B cell (primary cell): ENCODE measurements at regions not wholly inside any gene's neighbourhood (a gene's known extent, or its start where the extent isn't known, plus 50 kb on each side); places are given as distances from the start of the nearest gene placed in this dataset.

Experiments
- ATAC-seq: fragments of 200-7000 bp; cut with Tn5 transposase; one replicate; pipeline ENCODE4 v1.10.0; 2021; ENCODE audit warnings: low read depth, mild to moderate bottlenecking, moderate number of reproducible peaks, moderate library complexity
- CTCF ChIA-PET: fragments of 350-600 bp; sonication (Branson Sonifier 250); formaldehyde crosslinking; loops from one replicate; lab custom pipeline; 2021; ENCODE audit warnings: antibody characterized with exemption, inconsistent platforms; lab: Charles Lee
- POLR2A ChIA-PET: fragments of 350-600 bp; sonication (Branson Sonifier 250); formaldehyde crosslinking; loops from one replicate; lab custom pipeline; 2021; ENCODE audit warnings: antibody characterized with exemption; lab: Charles Lee
- DNase-seq: peaks from one replicate; pipeline ENCODE4 v3.0.0; 2013
- H2AFZ ChIP-seq: 2 replicates; pipeline ENCODE4 v1.6.1; 2012; ENCODE audit warnings: mild to moderate bottlenecking, low read depth, low read length; ENCODE audit not compliant: insufficient read depth, poor library complexity, severe bottlenecking
- H3K27ac ChIP-seq, 2 donors: 1 replicate in 1 of 2; 2 replicates in 1 of 2; pipeline ENCODE4 v1.5.1; 2012 to 2013; ENCODE audit warnings: low read length in 2 of 2, mild to moderate bottlenecking in 2 of 2, moderate library complexity in 1 of 2
- H3K27me3 ChIP-seq, 4 experiments: fragments of 200-600 bp in 1 of 4; sonication (generic) in 1 of 4; replicated peaks in 1 of 4; 1 replicate in 2 of 4; 2 replicates in 2 of 4; pipeline versions ENCODE4 v1.6.1 to v1.7.0; 2013 to 2016; ENCODE audit warnings: low read length in 3 of 4, mild to moderate bottlenecking in 2 of 4, mixed read lengths in 1 of 4, moderate library complexity in 1 of 4; ENCODE audit not compliant: insufficient read depth in 4 of 4, control insufficient read depth in 3 of 4; ENCODE audit errors: control extremely low read depth in 1 of 4
- H3K36me3 ChIP-seq, 2 experiments: replicated peaks in 1 of 2; 1 replicate in 1 of 2; 2 replicates in 1 of 2; pipeline versions ENCODE4 v1.6.1 to v1.7.1; 2013; ENCODE audit warnings: low read length in 1 of 2; ENCODE audit not compliant: insufficient read depth in 2 of 2, control insufficient read depth in 1 of 2; ENCODE audit errors: control extremely low read depth in 1 of 2, extremely low read depth in 1 of 2
- H3K4me1 ChIP-seq, 2 donors: fragments of 200-600 bp in 1 of 2; sonication (generic) in 1 of 2; 1 replicate in 1 of 2; 2 replicates in 1 of 2; pipeline versions ENCODE4 v1.5.1 to v1.6.1; 2013 to 2017; ENCODE audit warnings: low read length in 2 of 2; ENCODE audit not compliant: control insufficient read depth in 2 of 2, insufficient read depth in 2 of 2
- H3K4me2 ChIP-seq: replicated peaks from 2 replicates; pipeline ENCODE3; 2012; ENCODE audit warnings: mild to moderate bottlenecking, low read depth, low read length; ENCODE audit not compliant: poor library complexity, severe bottlenecking
- H3K4me3 ChIP-seq, 5 experiments: fragments of 200-600 bp in 1 of 5; sonication (generic) in 1 of 5; 1 replicate in 3 of 5; 2 replicates in 2 of 5; pipeline versions ENCODE4 v1.5.1 to v1.7.0; 2011 to 2016; ENCODE audit warnings: low read length in 4 of 5, mild to moderate bottlenecking in 4 of 5, low read depth in 2 of 5, control low read depth in 1 of 5, moderate library complexity in 1 of 5; ENCODE audit not compliant: insufficient read depth in 1 of 5; ENCODE audit errors: control extremely low read depth in 1 of 5, extremely low read depth in 1 of 5
- H3K79me2 ChIP-seq: fragments of 200-600 bp; sonication (generic); one replicate; pipeline ENCODE4 v1.6.0; 2016; ENCODE audit warnings: low read length; ENCODE audit not compliant: control insufficient read depth, insufficient read depth
- H3K9ac ChIP-seq: fragments of 200-600 bp; sonication (generic); 2 replicates; pipeline ENCODE4 v1.6.1; 2017; ENCODE audit warnings: mild to moderate bottlenecking, low read length, moderate library complexity
- H3K9me3 ChIP-seq, 3 donors: one replicate each; pipeline versions ENCODE4 v1.6.1 to v1.7.1; 2013; ENCODE audit warnings: low read length in 2 of 3; ENCODE audit not compliant: control insufficient read depth in 2 of 3, insufficient read depth in 1 of 3; ENCODE audit errors: control extremely low read depth in 1 of 3
- H4K20me1 ChIP-seq: 2 replicates; pipeline ENCODE4 v1.6.0; 2012; ENCODE audit warnings: mild to moderate bottlenecking, low read length; ENCODE audit not compliant: insufficient read depth, control insufficient read depth, poor library complexity, severe bottlenecking
- H3K27ac Mint-ChIP-seq: one replicate; pipeline ENCODE4 v1.8.0; 2021; ENCODE audit warnings: mixed read lengths
- H3K27me3 Mint-ChIP-seq: one replicate; pipeline ENCODE4 v1.8.0; 2021; ENCODE audit warnings: mixed read lengths
- H3K4me1 Mint-ChIP-seq: one replicate; pipeline ENCODE4 v1.8.0; 2021; ENCODE audit warnings: mixed read lengths
- H3K4me3 Mint-ChIP-seq: one replicate; pipeline ENCODE4 v1.8.0; 2021; ENCODE audit warnings: mixed read lengths
- H3K9me3 Mint-ChIP-seq: one replicate; pipeline ENCODE4 v1.8.0; 2022; ENCODE audit warnings: mixed read lengths; ENCODE audit not compliant: insufficient read depth
- CTCF ChIP-seq: fragments of 200-600 bp; IDR thresholded peaks from one replicate; pipeline ENCODE4 v1.8.0; 2022; ENCODE audit warnings: antibody characterized with exemption, mild to moderate bottlenecking
- EZH2 ChIP-seq: IDR thresholded peaks from 2 replicates; pipeline ENCODE4 v1.6.1; 2012; ENCODE audit warnings: borderline replicate concordance, low read depth, mild to moderate bottlenecking, moderate library complexity, low read length; ENCODE audit not compliant: insufficient read depth, poor library complexity, severe bottlenecking
- WGBS: methylation state at CpG from one replicate; pipeline ENCODE4 v1.1.5; 2013; ENCODE audit warnings: missing lambda C conversion rate; ENCODE audit not compliant: insufficient coverage; 5-methylcytosine and 5-hydroxymethylcytosine counted together
- intact Hi-C: fragments of 100-400 bp; cut with micrococcal nuclease; formaldehyde crosslinking; loops from one replicate; pipeline ENCODE4 v1.10.0; 2022

- Mint-ChIP-seq H3K9me3 (peaks cover 3% of the 10 kb centered on the region), H3K27ac (no peak overlapping the region), H3K4me3 (no peak overlapping the region), H3K4me1 (no peaks in the 10 kb centered on the region), H3K27me3 (no peaks in the 10 kb centered on the region)
- ATAC-seq, result no peak
- POLR2A ChIA-PET, result no interaction called here
- Histone ChIP-seq H3K27ac (no peak overlapping the region), H3K9ac (no peak overlapping the region), H4K20me1 (no peaks in the 10 kb centered on the region), H3K27me3 (no peaks in the 10 kb centered on the region), H2AFZ (no peak overlapping the region), H3K9me3 (no peaks in the 10 kb centered on the region), H3K4me1 (no peaks in the 10 kb centered on the region), H3K79me2 (no peaks in the 10 kb centered on the region), H3K36me3 (no peaks in the 10 kb centered on the region), H3K4me2 (no peak overlapping the region), H3K4me3 (no peak overlapping the region)
- no peak for DNase-seq
- TF ChIP-seq CTCF, result no peak
- no peak for TF ChIP-seq EZH2
- CTCF ChIA-PET, result no interaction called here
- 0% methylated on average over 1 of the region's 3 CpGs for WGBS
- intact Hi-C loops, result no loop called here
These were observed 315.2 kb upstream of the SLIT2 start for GRCh38 chr4:19936476-19936875.

DNA sequence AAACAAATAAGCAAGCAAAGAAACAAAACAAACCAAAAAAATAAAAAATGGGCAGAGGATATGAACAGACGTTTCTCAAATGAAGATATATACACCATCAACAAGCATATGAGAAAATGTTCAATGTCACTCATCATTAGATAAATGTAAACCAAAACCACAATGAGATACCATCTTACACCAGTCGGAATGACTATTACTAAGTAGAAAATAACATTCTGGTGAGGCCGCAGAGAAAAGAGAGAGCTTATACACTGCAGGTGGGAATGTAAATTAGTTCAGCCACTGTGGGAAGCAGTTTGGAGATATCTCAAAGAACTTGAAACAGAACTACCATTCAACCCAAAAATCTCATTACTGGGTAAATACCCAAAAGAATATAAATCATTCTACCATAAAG is 321.0 kb upstream of the SLIT2 start:
- no peaks in the 10 kb centered on the region for H4K20me1 ChIP-seq
- H3K4me2 ChIP-seq, result no peak overlapping the region
- no CpG with 5 or more reads among the region's 3 CpGs for WGBS
- DNase-seq (no peak), ATAC-seq (no peak)
- no peak overlapping the region for H2AFZ ChIP-seq
- H3K9me3 ChIP-seq, result peaks cover 0 to 1% (median 0%) of the 10 kb centered on the region in 3 donors
- H3K9ac ChIP-seq, result no peak overlapping the region
- POLR2A ChIA-PET, result no interaction called here
- H3K4me3 ChIP-seq, result no peak overlapping the region
- Mint-ChIP-seq H3K4me1 (no peaks in the 10 kb centered on the region), H3K4me3 (no peak overlapping the region), H3K27me3 (no peaks in the 10 kb centered on the region), H3K9me3 (peaks cover 3% of the 10 kb centered on the region), H3K27ac (no peak overlapping the region)
- intact Hi-C loops, result no loop called here
- CTCF ChIA-PET, result no interaction called here
- no peak overlapping the region for H3K27ac ChIP-seq
- no peaks in the 10 kb centered on the region for H3K27me3 ChIP-seq
- no peaks in the 10 kb centered on the region for H3K36me3 ChIP-seq
- no peaks in the 10 kb centered on the region for H3K4me1 ChIP-seq
- no peaks in the 10 kb centered on the region for H3K79me2 ChIP-seq
- TF ChIP-seq CTCF (no peak), EZH2 (no peak)
